ENCODE measurements at regions not wholly inside any gene's neighbourhood (a gene's known extent, or its start where the extent isn't known, plus 50 kb on each side); places are given as distances from the start of the nearest gene placed in this dataset.

GRCh38 chr11:69231466-69232018, 62.4 kb upstream of the MYEOV start:
- no peak overlapping the region for H3K4me3 ChIP-seq (ENCODE audit: low read length)
- TF ChIP-seq CTCF (IDR thresholded peaks at IDR 0.05; ENCODE audit: insufficient read depth, low read depth, low read length, missing control alignments) = no peak
- no peak for DNase-seq (ENCODE audit: low read depth)

- no peak overlapping the region for H3K4me3 ChIP-seq (ENCODE audit: low read length)
- no peak for DNase-seq (ENCODE audit: low read depth)
- no peak for TF ChIP-seq CTCF (IDR thresholded peaks at IDR 0.05; ENCODE audit: insufficient read depth, low read depth, low read length, missing control alignments)
These were observed 60.9 kb upstream of the MYEOV start for GRCh38 chr11:69232821-69233743.

GRCh38 chr11:69233744-69234570, 60.0 kb upstream of the MYEOV start:
- no peak for DNase-seq (ENCODE audit: low read depth)
- no peak for TF ChIP-seq CTCF (IDR thresholded peaks at IDR 0.05; ENCODE audit: insufficient read depth, low read depth, low read length, missing control alignments)
- no peak overlapping the region for H3K4me3 ChIP-seq (ENCODE audit: low read length)

- DNase-seq (ENCODE audit: low read depth) = no peak
- no peak for TF ChIP-seq CTCF (IDR thresholded peaks at IDR 0.05; ENCODE audit: insufficient read depth, low read depth, low read length, missing control alignments)
- H3K4me3 ChIP-seq (ENCODE audit: low read length) = no peak overlapping the region
These were observed 58.9 kb upstream of the MYEOV start for GRCh38 chr11:69234740-69235710.

GRCh38 chr11:69238573-69239351, 55.2 kb upstream of the MYEOV start:
- H3K4me3 ChIP-seq (ENCODE audit: low read length) = no peak overlapping the region
- no peak for TF ChIP-seq CTCF (IDR thresholded peaks at IDR 0.05; ENCODE audit: insufficient read depth, low read depth, low read length, missing control alignments)
- no peak for DNase-seq (ENCODE audit: low read depth)

Data from epithelial cell of esophagus (primary cell).